Ovary (tissue), 7 donors: ENCODE measurements at regions not wholly inside any gene's neighbourhood (a gene's known extent, or its start where the extent isn't known, plus 50 kb on each side); places are given as distances from the start of the nearest gene placed in this dataset.
"Not testable (repeated sequence)": the region's sequence is repeated elsewhere in the genome, so short reads cannot be mapped to it uniquely, and the experiment has no call there.

ENCODE experiments used
- DNase-seq, 5 donors: peaks; one replicate each; pipeline ENCODE4 v3.0.0-alpha.2; 2019 to 2020
- H3K27ac ChIP-seq, 2 donors: fragments of 200-600 bp; one replicate each; pipeline versions ENCODE4 v1.5.1 to v1.8.0; 2019 to 2022
- H3K27me3 ChIP-seq: fragments of 200-600 bp; one replicate; pipeline ENCODE4 v1.8.0; 2022
- H3K36me3 ChIP-seq: fragments of 200-600 bp; sonication (generic); one replicate; pipeline ENCODE4 v1.5.1; 2019
- H3K4me1 ChIP-seq: one replicate; pipeline ENCODE4 v1.8.1; 2013; ENCODE audit warnings: mild to moderate bottlenecking, moderate library complexity; ENCODE audit not compliant: insufficient read depth
- H3K4me3 ChIP-seq: fragments of 200-600 bp; sonication (generic); one replicate; pipeline ENCODE4 v1.5.1; 2017
- H3K9me3 ChIP-seq, 2 donors: fragments of 200-600 bp in 1 of 2; sonication (generic) in 1 of 2; one replicate each; pipeline versions ENCODE4 v1.5.1 to v1.8.1; 2013 to 2019; ENCODE audit warnings: mild to moderate bottlenecking in 1 of 2, moderate library complexity in 1 of 2
- EP300 ChIP-seq: sonication (generic); formaldehyde crosslinking; IDR thresholded peaks from one replicate; pipeline ENCODE4 v1.6.1; 2017; ENCODE audit warnings: antibody characterized with exemption
- POLR2A ChIP-seq: fragments of 450-650 bp; IDR thresholded peaks from one replicate; pipeline ENCODE4 v1.6.1; 2017; ENCODE audit warnings: antibody characterized with exemption, mild to moderate bottlenecking, moderate library complexity
- WGBS, 3 donors: extraction: QIAGEN DNeasy Blood & Tissue Kit in 1 of 3; methylation state at CpG; one replicate each; pipeline versions ENCODE4 v1.1.5 to v1.1.7; 2013 to 2017; 5-methylcytosine and 5-hydroxymethylcytosine counted together
- intact Hi-C, 4 donors: fragments of 100-400 bp; cut with DNase I; formaldehyde crosslinking; loops; one replicate each; pipeline versions ENCODE4 v1.11.0 to v1.15.1; 2022 to 2023
- TF ChIP-seq, protein P1 (sequence below), 3 donors: fragments of 450-650 bp in 2 of 3; fragments of 200-600 bp in 1 of 3; IDR thresholded peaks; one replicate each; pipeline versions ENCODE4 v1.5.1 to v1.8.0; 2016 to 2022; ENCODE audit warnings: antibody characterized with exemption in 3 of 3, mild to moderate bottlenecking in 1 of 3
- donor health status: DM: no; HTN: no; CAD: no; lungs with moderate emphysema.
- donor health status: DM: no; HTN: no; CAD: no.
- donor health status: Bipolar disorder and iron deficiency.
- donor health status: DM: no; HTN: no; CAD: no.
- donor health status: DM: yes; HTN: yes; CAD: no.

DNA sequence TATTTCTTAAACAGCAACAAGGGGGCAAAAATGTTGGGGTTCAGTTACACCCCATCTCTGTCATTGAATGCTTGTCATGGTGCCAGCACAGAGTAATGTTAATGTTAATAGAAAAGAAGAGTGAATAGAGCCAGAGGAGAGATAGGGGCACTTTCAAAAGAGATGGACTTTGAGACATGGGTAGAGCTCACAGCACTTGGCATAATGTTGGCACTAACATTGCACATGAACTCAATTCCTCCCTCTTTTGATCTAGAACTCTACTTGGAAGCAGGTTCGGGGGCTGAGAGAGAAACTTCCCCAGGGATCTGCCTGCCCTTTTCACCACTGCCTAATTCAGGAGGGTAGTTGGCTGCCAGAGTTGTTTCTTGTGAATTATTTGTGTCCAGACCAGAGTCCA, 188.0 kb upstream of the ADRA1D start:
- 64 to 75% (median 65%) methylated on average over 1 of the region's 1 CpG for WGBS, 3 donors
- Histone ChIP-seq H3K4me1 (no peaks in the 10 kb centered on the region), H3K4me3 (no peak overlapping the region), H3K27ac (no peak overlapping the region), H3K9me3 (no peaks in the 10 kb centered on the region), H3K27me3 (no peaks in the 10 kb centered on the region), H3K36me3 (no peaks in the 10 kb centered on the region)
- DNase-seq, result no peak
- TF ChIP-seq POLR2A, result no peak
- intact Hi-C loops, result no loop called here

DNA sequence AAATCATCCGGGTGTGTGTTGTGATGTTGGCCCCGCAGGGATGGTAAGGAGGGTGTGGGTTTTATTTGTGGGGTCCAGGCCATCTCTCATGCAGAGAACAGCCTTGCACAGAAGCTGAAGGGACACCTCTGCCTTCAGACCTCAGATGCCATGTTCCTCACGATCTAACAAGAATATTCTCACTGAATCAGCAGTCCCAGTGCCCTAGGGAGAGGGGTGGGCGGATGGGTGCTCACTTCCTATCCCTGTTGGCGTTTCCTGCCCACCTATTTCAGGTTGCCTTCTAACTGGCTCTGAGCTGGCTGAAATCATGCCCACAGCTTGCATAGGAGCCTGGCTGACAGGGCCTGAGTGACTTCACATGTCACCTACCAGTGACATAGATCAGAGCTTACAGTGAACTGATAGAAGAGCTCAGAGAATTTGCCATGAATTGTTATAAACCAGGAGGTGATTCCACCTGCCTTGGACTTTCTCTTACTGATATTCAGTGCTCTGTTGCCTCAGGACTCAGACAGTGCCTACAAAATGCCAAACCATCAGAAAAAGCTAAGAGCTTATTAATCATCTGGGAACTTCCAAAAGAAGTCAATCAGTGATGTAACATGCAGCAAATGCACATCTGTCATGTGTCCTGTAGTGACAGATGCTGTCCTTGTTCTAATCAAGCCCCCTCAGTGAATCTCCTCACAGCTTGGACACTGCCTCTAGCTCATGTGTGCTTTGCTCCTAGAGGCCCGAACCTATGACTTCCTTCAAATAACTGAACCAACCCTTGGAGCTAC, 186.8 kb upstream of the ADRA1D start:
- H3K4me1 ChIP-seq, result no peaks in the 10 kb centered on the region
- H3K27ac ChIP-seq, result no peak overlapping the region
- intact Hi-C loops, result no loop called here
- H3K36me3 ChIP-seq, result no peaks in the 10 kb centered on the region
- no peaks in the 10 kb centered on the region for H3K27me3 ChIP-seq
- no peak for DNase-seq
- H3K4me3 ChIP-seq, result no peak overlapping the region
- H3K9me3 ChIP-seq, result no peaks in the 10 kb centered on the region
- TF ChIP-seq EP300, result no peak
- TF ChIP-seq, protein P1, sequence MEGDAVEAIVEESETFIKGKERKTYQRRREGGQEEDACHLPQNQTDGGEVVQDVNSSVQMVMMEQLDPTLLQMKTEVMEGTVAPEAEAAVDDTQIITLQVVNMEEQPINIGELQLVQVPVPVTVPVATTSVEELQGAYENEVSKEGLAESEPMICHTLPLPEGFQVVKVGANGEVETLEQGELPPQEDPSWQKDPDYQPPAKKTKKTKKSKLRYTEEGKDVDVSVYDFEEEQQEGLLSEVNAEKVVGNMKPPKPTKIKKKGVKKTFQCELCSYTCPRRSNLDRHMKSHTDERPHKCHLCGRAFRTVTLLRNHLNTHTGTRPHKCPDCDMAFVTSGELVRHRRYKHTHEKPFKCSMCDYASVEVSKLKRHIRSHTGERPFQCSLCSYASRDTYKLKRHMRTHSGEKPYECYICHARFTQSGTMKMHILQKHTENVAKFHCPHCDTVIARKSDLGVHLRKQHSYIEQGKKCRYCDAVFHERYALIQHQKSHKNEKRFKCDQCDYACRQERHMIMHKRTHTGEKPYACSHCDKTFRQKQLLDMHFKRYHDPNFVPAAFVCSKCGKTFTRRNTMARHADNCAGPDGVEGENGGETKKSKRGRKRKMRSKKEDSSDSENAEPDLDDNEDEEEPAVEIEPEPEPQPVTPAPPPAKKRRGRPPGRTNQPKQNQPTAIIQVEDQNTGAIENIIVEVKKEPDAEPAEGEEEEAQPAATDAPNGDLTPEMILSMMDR (IDR thresholded peaks at IDR 0.05), result no peak
- no peak for TF ChIP-seq POLR2A
- 67 to 81% (median 72%) methylated on average over 6 of the region's 6 CpGs for WGBS, 3 donors

DNA sequence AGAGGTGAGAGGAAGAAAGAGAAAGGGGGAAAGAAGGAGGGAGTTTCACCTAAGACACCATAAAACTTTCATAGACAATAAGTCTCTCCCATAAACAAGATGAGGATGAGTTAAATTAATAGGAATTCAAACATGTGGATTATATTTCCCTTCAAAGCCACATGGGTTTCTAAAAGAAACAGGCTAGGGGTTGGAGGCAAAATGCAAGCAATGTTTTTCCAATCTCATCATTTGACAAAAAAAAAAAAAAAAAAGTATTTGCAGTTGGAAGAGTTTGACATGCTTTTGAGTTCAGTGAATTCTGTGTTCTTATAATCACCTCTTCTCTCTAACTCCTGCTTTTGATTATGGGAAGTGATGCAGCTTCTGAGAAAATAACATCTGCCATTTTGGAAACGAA, 186.1 kb upstream of the ADRA1D start:
- Histone ChIP-seq H3K9me3 (no peaks in the 10 kb centered on the region), H3K27me3 (no peaks in the 10 kb centered on the region), H3K4me1 (no peaks in the 10 kb centered on the region), H3K36me3 (no peaks in the 10 kb centered on the region), H3K4me3 (no peak overlapping the region), H3K27ac (no peak overlapping the region)
- WGBS, 3 donors, result 58 to 79% (median 63%) methylated on average over 1 of the region's 1 CpG
- intact Hi-C loops, result no loop called here
- no peak for TF ChIP-seq EP300
- TF ChIP-seq, protein P1 (IDR thresholded peaks at IDR 0.05), result no peak
- no peak for TF ChIP-seq POLR2A
- no peak for DNase-seq

DNA sequence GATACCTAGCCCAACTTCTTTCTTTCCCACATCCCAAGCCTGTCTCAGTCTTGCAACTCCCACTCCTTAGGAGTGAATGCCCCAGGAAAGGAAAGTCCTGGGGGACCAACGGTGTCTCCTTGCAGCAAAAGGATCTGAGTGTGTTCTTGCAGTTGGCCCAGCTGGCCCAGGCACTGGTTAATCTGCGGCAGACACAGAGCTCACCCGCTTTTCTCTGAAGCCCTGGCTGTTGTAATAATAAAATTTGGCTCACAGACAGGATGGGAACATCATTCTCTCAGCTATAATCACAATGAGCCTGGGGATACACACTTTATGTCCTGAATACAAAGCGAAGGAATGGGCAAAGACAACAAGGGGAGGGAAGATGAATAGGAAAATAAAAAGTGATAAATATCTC, 185.6 kb upstream of the ADRA1D start:
- H3K9me3 ChIP-seq, result no peaks in the 10 kb centered on the region
- intact Hi-C loops, result no loop called here
- no peak for DNase-seq
- TF ChIP-seq, protein P1 (IDR thresholded peaks at IDR 0.05), result no peak
- TF ChIP-seq POLR2A, result no peak
- H3K4me1 ChIP-seq, result no peaks in the 10 kb centered on the region
- H3K4me3 ChIP-seq, result no peak overlapping the region
- WGBS, 3 donors, result 48 to 58% (median 54%) methylated on average over 4 of the region's 4 CpGs
- no peak overlapping the region for H3K27ac ChIP-seq
- H3K36me3 ChIP-seq, result no peaks in the 10 kb centered on the region
- no peaks in the 10 kb centered on the region for H3K27me3 ChIP-seq

DNA sequence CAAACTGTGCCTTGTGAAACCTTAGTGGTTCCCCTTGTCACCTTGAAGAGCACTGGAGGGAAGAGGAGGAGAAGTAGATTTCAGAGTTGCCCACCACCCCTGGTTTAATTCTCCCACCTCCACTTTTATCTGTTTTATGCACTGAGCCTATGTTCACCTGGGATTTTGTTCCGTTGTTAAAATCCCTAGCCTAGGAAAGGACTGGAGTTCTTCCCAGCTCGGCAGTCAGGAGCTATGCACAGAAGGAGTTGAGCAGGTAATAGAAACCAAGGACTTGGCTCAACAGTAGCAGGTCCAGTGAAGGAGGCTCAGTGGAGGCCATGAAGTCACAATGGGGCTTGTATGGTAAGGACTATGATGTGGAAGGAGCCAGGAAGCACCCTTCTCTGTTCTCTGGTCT, 182.4 kb upstream of the ADRA1D start:
- Histone ChIP-seq H3K4me3 (no peak overlapping the region), H3K9me3 (no peaks in the 10 kb centered on the region), H3K27ac (no peak overlapping the region), H3K27me3 (no peaks in the 10 kb centered on the region), H3K4me1 (no peaks in the 10 kb centered on the region), H3K36me3 (no peaks in the 10 kb centered on the region)
- TF ChIP-seq, protein P1 (IDR thresholded peaks at IDR 0.05), result no peak
- no peak for TF ChIP-seq POLR2A
- no peak for TF ChIP-seq EP300
- no peak for DNase-seq
- intact Hi-C loops, result no loop called here
- WGBS, 3 donors, result 71 to 89% (median 84%) methylated on average over 2 of the region's 2 CpGs

DNA sequence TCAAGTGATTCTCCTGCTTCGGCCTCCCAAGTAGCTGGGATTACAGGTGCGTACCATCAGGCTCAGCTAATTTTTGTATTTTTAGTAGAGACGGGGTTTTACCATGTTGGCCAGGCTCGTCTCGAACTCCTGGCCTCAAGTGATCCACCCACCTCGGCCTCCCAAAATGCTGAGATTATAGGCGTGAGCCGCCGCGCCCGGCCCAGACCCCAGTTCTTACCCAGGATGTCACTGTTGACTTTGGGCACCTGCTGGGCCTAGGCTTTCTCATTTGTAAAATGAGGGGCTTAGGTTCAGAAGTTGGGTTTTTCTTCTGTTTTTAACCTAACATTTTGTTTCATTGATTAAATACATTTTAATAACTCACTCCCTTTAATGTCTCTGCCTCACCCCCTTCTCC, 181.7 kb upstream of the ADRA1D start:
- 86 to 97% (median 88%) methylated on average over 11 of the region's 11 CpGs for WGBS, 3 donors
- DNase-seq, H3K4me1 ChIP-seq, H3K27ac ChIP-seq, H3K27me3 ChIP-seq, intact Hi-C loops, H3K36me3 ChIP-seq, H3K9me3 ChIP-seq, H3K4me3 ChIP-seq: not testable (repeated sequence)
